ENCODE measurements at regions not wholly inside any gene's neighbourhood (a gene's known extent, or its start where the extent isn't known, plus 50 kb on each side); places are given as distances from the start of the nearest gene placed in this dataset.

DNA sequence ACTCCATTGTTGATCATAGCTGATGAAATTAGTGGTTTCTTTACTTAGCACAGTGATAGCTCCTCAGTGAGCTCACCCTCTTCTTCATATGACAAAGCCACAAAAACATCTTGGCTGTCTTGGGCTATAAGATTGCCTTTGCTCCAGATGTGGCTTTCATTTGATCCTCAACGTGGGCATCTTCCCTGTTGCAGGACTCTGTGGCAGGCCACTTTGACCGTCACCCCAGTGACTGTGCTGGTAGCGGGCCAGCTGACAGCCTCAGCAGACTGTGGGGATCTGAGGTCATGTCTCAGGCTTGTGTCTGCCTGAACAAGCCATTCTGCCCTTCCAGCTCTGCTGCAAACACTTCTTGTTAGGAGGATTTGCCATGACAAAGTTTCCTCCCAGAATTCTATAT is 422.2 kb downstream of the NR2F1-AS1 start:
- TF ChIP-seq CTCF (IDR thresholded peaks at IDR 0.05; ENCODE audit: extremely low read depth in 1 of 2, insufficient read depth in 1 of 2, low read depth in 1 of 2, low read length in 2 of 2) (no peak), GATA2 (IDR thresholded peaks at IDR 0.05; ENCODE audit: insufficient read depth, insufficient read length, low read depth, low read length) (no peak), MYC (IDR thresholded peaks at IDR 0.05; ENCODE audit: low read depth, low read length) (no peak)

All from endothelial cell of umbilical vein (primary cell).